PC-9 (cell line): ENCODE measurements at regions not wholly inside any gene's neighbourhood (a gene's known extent, or its start where the extent isn't known, plus 50 kb on each side); places are given as distances from the start of the nearest gene placed in this dataset.
"Not testable (repeated sequence)": the region's sequence is repeated elsewhere in the genome, so short reads cannot be mapped to it uniquely, and the experiment has no call there.

Experiments
- EZH2 ChIP-seq: fragments of 200-600 bp; sonication (generic); IDR thresholded peaks from 2 replicates; pipeline ENCODE4 v1.8.0; 2017; ENCODE audit warnings: antibody characterized with exemption, low read depth
- TF ChIP-seq, protein P1 (sequence below): fragments of 200-600 bp; sonication (generic); conservative IDR thresholded peaks from 2 replicates; pipeline ENCODE4 v1.6.1; 2017; ENCODE audit warnings: mixed run types, antibody characterized with exemption, mild to moderate bottlenecking, moderate library complexity

DNA sequence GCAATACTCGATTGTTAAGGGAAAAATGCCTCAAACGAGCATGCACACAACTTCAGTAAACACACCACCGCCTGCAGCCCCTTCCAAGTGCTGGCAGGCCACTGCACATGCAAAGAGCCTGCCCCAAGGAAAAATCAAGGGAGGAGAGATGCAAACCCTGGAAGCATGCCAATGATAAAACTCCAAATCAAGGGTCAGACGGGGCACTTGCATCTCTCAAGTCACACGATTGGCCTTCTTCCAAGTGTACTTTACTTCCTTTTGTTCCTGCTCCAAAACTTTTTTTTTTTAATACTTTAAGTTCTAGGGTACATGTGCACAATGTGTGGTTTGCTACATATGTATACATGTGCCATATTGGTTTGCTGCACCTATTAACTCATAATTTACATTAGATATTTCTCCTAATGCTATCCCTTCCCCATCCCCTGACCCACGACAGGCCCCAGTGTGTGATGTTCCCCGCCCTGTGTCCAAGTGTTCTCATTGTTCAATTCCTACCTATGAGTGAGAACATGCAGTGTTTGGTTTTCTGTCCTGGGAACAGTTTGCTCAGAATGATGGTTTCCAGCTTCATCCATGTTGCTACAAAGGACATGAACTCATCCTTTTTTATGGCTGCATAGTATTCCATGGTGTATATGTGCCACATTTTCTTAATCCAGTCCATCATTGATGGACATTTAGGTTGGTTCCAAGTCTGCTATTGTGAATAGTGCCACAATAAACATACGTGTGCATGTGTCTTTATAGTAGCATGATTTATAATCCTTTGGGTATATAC, 157.8 kb downstream of the MAIP1 start:
- TF ChIP-seq, protein P1, sequence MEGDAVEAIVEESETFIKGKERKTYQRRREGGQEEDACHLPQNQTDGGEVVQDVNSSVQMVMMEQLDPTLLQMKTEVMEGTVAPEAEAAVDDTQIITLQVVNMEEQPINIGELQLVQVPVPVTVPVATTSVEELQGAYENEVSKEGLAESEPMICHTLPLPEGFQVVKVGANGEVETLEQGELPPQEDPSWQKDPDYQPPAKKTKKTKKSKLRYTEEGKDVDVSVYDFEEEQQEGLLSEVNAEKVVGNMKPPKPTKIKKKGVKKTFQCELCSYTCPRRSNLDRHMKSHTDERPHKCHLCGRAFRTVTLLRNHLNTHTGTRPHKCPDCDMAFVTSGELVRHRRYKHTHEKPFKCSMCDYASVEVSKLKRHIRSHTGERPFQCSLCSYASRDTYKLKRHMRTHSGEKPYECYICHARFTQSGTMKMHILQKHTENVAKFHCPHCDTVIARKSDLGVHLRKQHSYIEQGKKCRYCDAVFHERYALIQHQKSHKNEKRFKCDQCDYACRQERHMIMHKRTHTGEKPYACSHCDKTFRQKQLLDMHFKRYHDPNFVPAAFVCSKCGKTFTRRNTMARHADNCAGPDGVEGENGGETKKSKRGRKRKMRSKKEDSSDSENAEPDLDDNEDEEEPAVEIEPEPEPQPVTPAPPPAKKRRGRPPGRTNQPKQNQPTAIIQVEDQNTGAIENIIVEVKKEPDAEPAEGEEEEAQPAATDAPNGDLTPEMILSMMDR: not testable (repeated sequence)
- TF ChIP-seq EZH2: not testable (repeated sequence)
